T follicular helper cell (primary cell): ENCODE measurements at regions not wholly inside any gene's neighbourhood (a gene's known extent, or its start where the extent isn't known, plus 50 kb on each side); places are given as distances from the start of the nearest gene placed in this dataset.

Source experiments
- DNase-seq: peaks from one replicate; pipeline ENCODE4 v3.0.0-alpha.2; 2020; ENCODE audit warnings: low read depth

DNA sequence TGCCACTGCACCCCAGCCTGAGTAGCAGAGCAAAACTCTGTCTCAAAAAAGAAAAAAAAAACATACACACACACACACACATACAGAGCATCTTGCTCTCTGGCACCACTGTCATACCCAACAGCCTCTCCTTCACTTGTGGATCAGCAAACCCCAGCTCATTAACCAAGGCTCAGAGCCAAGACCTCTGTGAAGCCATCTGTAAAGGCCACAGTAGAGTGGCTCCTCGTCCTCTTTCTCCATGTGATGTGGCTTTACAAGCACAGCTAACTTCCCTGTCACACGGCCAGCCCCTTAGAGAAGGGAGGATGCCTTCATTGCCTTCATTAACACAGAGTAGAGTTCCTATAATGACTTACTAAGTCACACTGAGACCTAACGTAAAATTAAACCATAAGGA is 62.7 kb upstream of the LSM14A start:
- no peak for DNase-seq

DNA sequence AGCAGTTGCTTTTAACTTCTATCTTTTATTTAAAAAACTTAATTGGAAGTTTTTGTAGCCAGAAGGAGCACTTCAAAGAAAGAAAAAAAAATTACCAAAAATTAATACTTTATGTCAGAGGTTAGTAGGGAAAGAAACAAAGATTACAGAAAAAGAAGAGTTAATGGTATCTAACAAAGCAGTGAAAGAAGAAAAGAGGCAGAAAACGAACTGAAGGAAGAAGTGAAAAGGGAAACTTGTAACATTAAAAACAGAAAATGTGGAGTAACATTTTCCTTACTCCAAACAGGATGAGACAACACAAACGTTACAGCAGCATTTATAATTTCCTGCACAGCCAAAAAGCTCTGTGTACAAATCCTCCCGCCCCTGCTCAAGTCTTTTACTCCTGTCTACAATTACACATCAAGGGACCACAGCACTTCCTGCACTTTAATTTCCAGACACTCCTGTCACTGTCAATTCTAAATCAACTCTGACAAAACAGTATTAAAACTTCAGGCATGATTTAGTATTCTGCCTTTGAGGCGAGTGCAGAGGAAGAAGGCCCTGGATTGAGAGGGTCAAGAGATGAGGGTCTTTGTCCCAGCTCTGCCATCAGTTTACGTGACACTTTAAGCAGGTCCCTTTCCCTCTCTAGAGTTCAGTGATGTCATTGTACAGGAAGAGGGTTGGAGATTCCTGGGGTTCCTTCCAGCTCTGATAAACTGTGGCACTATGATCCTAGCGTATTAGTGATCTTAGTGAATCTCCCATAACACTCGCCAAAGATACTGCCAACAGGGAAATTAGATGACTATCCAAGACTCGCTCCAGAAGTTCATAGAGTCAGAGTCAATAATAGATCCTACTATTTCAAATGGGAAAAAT is 53.2 kb upstream of the LSM14A start:
- DNase-seq, result no peak

GRCh38 chr19:34120141-34120540 is 52.2 kb upstream of the LSM14A start:
- DNase-seq, result no peak

DNA sequence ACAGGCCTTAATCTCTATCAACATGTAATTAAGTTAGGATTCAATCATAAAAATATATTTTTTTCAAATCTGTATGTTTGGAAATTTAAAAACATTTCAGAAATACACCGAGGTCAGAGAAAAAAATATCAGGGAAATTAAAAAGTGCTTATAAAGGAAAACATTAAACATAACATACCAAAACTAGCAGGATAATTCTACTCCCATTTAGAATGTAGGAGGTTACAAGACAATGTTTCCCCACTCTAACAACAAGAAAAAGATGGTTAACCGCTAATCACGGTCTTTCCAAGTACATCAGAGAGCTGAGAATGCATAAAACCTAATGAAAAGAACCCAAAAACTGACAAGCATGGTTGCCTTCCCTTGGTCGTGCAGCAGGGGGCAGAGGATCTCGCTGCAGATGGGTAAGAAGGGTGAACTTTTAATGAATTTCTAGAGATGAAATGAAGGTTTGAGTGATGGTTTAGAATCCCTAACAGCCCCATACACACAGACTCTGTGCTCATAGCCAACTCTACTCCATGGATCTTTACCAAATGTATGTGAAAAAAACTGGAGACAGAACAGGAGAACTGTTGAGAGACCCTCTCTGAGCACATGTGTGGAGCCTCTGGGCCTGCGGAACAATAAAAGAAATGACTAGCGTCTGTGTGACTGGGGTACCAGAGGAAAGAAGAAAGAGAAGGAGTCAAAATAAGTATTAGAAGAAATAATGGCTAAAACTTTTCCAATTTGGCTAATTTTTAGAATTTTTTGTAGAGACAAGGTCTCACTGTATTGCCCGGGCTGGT is 51.3 kb upstream of the LSM14A start:
- peak; percentile 26 for DNase-seq
